ENCODE measurements at regions not wholly inside any gene's neighbourhood (a gene's known extent, or its start where the extent isn't known, plus 50 kb on each side); places are given as distances from the start of the nearest gene placed in this dataset.

DNA sequence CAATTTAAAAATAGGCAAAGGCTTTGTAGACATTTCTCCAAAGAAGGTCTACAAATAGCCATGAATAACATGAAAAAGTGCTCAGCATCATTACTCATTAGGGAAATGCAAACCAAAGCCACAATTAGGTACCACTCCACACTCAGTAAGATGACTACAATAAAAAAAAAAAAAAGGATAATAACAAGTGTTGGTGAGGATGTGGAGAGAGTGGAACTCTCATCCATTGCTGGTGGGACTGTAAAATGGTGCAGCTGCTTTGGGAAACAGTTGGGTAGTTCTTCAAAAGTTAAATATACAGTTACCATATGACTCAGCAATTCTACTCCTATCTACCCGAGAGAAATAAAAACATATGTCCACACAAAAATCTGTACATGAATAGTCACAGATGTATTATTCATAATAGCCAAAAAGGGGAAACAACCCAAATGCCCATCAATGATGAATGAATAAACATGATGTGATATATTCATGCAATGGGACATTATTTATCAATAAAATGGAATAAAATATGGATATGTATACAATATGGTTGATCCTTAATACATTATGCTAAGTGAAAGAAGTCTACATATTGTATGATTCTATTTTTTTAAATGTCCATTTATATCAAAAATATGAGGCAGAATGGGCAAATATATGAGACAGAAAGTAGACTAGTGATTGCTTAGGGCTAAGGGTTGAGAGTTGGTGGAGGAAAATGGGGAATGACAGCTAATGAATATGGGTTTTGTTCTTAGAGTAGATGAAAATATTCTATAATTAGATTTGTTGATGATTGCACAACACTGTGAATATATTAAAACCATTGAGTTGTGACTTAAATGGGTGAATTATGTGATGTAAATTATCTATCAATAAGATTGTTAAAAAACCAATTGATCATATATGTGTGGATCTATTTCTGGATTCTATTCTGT, 66.1 kb upstream of the SMAD3 start:
- TF ChIP-seq, protein P1, sequence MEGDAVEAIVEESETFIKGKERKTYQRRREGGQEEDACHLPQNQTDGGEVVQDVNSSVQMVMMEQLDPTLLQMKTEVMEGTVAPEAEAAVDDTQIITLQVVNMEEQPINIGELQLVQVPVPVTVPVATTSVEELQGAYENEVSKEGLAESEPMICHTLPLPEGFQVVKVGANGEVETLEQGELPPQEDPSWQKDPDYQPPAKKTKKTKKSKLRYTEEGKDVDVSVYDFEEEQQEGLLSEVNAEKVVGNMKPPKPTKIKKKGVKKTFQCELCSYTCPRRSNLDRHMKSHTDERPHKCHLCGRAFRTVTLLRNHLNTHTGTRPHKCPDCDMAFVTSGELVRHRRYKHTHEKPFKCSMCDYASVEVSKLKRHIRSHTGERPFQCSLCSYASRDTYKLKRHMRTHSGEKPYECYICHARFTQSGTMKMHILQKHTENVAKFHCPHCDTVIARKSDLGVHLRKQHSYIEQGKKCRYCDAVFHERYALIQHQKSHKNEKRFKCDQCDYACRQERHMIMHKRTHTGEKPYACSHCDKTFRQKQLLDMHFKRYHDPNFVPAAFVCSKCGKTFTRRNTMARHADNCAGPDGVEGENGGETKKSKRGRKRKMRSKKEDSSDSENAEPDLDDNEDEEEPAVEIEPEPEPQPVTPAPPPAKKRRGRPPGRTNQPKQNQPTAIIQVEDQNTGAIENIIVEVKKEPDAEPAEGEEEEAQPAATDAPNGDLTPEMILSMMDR (IDR thresholded peaks at IDR 0.05; ENCODE audit: low read length) = no peak
- TF ChIP-seq EZH2 (optimal IDR thresholded peaks at IDR 0.05; ENCODE audit: low read depth, low read length) (no peak), EZH2phosphoT487 (IDR thresholded peaks at IDR 0.05; ENCODE audit: low read length) (no peak)

Data from MM.1S (cell line).